Osteocyte (in vitro differentiated cells): ENCODE measurements at regions not wholly inside any gene's neighbourhood (a gene's known extent, or its start where the extent isn't known, plus 50 kb on each side); places are given as distances from the start of the nearest gene placed in this dataset.

ENCODE experiments used
- DNase-seq: peaks from one replicate; pipeline ENCODE4 v3.0.0; 2021; ENCODE audit warnings: mixed read lengths; ENCODE audit not compliant: unreplicated experiment; ENCODE audit errors: extremely low spot score
- H3K27ac Mint-ChIP-seq: one replicate; pipeline ENCODE4 v1.8.0; 2021; ENCODE audit warnings: mild to moderate bottlenecking, mixed read lengths; ENCODE audit not compliant: unreplicated experiment
- H3K27me3 Mint-ChIP-seq: one replicate; pipeline ENCODE4 v1.8.0; 2021; ENCODE audit warnings: mixed read lengths; ENCODE audit not compliant: unreplicated experiment
- H3K36me3 Mint-ChIP-seq: one replicate; pipeline ENCODE4 v1.8.0; 2021; ENCODE audit warnings: mixed read lengths; ENCODE audit not compliant: unreplicated experiment
- H3K4me1 Mint-ChIP-seq: one replicate; pipeline ENCODE4 v1.8.0; 2021; ENCODE audit warnings: mixed read lengths; ENCODE audit not compliant: unreplicated experiment
- H3K4me3 Mint-ChIP-seq: one replicate; pipeline ENCODE4 v1.8.0; 2021; ENCODE audit warnings: mild to moderate bottlenecking, moderate library complexity, mixed read lengths; ENCODE audit not compliant: unreplicated experiment
- H3K9me3 Mint-ChIP-seq: one replicate; pipeline ENCODE4 v1.8.0; 2021; ENCODE audit warnings: mixed read lengths; ENCODE audit not compliant: unreplicated experiment
- CTCF ChIP-seq: fragments of 200-600 bp; sonication (generic); IDR thresholded peaks from 2 replicates; pipeline ENCODE4 v1.5.0; 2021; ENCODE audit warnings: antibody characterized with exemption, mild to moderate bottlenecking, moderate library complexity

- peaks cover 25% of the 10 kb centered on the region for H3K4me1 Mint-ChIP-seq
- no peaks in the 10 kb centered on the region for H3K9me3 Mint-ChIP-seq
- TF ChIP-seq CTCF = no peak
- H3K4me3 Mint-ChIP-seq = no peak overlapping the region
- no peaks in the 10 kb centered on the region for H3K27me3 Mint-ChIP-seq
- H3K36me3 Mint-ChIP-seq = no peaks in the 10 kb centered on the region
- DNase-seq = no peak
- H3K27ac Mint-ChIP-seq = no peak overlapping the region
Measured at GRCh38 chr4:140254651-140255299, 100.8 kb upstream of the MAML3 start.

GRCh38 chr4:140253556-140254027, 99.6 kb upstream of the MAML3 start:
- H3K4me3 Mint-ChIP-seq = peak overlapping the region; percentile 51
- no peak overlapping the region for H3K27ac Mint-ChIP-seq
- H3K36me3 Mint-ChIP-seq = no peaks in the 10 kb centered on the region
- DNase-seq = no peak
- no peaks in the 10 kb centered on the region for H3K27me3 Mint-ChIP-seq
- TF ChIP-seq CTCF = no peak
- H3K9me3 Mint-ChIP-seq = no peaks in the 10 kb centered on the region
- H3K4me1 Mint-ChIP-seq = peaks cover 33% of the 10 kb centered on the region

- Mint-ChIP-seq H3K27ac (no peak overlapping the region), H3K4me3 (peak overlapping the region; percentile 63), H3K9me3 (no peaks in the 10 kb centered on the region), H3K4me1 (peaks cover 33% of the 10 kb centered on the region), H3K36me3 (no peaks in the 10 kb centered on the region), H3K27me3 (no peaks in the 10 kb centered on the region)
- peak; percentile 99 for TF ChIP-seq CTCF
- DNase-seq = peak; percentile 91
Measured at GRCh38 chr4:140252742-140253555, 99.0 kb upstream of the MAML3 start.

GRCh38 chr4:140252141-140252741, 98.3 kb upstream of the MAML3 start:
- no peak for TF ChIP-seq CTCF
- H3K9me3 Mint-ChIP-seq = no peaks in the 10 kb centered on the region
- peaks cover 30% of the 10 kb centered on the region for H3K4me1 Mint-ChIP-seq
- no peak for DNase-seq
- H3K27ac Mint-ChIP-seq = peak overlapping the region; percentile 85
- H3K4me3 Mint-ChIP-seq = peak overlapping the region; percentile 66
- no peaks in the 10 kb centered on the region for H3K36me3 Mint-ChIP-seq
- H3K27me3 Mint-ChIP-seq = no peaks in the 10 kb centered on the region

GRCh38 chr4:140251571-140251970, 97.6 kb upstream of the MAML3 start:
- TF ChIP-seq CTCF = no peak
- Mint-ChIP-seq H3K4me3 (no peak overlapping the region), H3K27me3 (no peaks in the 10 kb centered on the region), H3K9me3 (no peaks in the 10 kb centered on the region), H3K4me1 (peaks cover 25% of the 10 kb centered on the region), H3K27ac (no peak overlapping the region), H3K36me3 (no peaks in the 10 kb centered on the region)
- no peak for DNase-seq
